DMS114 treated with DMSO at 0.1 percent for 48 hours (cell line): ENCODE measurements at regions not wholly inside any gene's neighbourhood (a gene's known extent, or its start where the extent isn't known, plus 50 kb on each side); places are given as distances from the start of the nearest gene placed in this dataset.

Source experiments
- DNase-seq: peaks from one replicate; lab custom pipeline; 2025; ENCODE audit not compliant: unreplicated experiment; lab: John Stamatoyannopoulos, UW

DNA sequence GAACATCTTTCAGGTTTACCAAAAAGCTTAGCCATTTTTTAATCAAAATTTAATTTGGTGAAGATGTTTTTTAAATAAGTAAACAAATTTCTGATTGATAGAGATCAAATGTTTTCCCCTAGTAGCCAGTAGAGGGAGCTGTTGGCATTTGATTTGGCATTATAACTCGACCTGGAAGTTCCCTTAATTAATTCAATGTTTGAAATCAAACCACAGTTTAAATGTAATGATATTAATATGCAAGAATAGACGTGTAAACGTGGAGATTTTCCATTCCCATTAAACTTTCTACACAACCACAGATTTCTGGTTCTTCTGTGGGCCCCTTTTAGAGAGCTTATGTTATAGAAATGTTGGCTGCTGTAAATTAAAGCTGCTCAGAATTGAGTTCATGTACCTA lies 148.1 kb upstream of the MPDZ start:
- DNase-seq, result no peak

DNA sequence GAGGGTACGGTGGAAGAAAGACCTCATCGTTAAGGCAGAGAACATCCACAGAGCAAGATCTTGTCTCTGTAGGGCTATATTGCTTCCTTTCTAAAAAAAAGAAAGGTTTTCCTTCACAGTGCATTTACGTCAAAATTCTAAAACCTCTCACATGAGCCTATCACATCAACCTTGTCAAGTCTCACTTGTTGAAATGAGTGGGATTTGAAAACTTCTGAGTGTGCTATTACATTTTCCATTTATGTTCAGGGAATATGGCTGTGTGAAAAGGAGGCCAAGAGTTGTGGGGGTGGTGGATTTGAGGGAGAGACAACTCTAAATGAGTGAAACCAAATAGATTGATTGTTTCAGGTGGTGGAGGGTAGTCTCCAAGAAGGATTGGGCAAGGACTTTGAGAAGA lies 147.1 kb upstream of the MPDZ start:
- no peak for DNase-seq

DNA sequence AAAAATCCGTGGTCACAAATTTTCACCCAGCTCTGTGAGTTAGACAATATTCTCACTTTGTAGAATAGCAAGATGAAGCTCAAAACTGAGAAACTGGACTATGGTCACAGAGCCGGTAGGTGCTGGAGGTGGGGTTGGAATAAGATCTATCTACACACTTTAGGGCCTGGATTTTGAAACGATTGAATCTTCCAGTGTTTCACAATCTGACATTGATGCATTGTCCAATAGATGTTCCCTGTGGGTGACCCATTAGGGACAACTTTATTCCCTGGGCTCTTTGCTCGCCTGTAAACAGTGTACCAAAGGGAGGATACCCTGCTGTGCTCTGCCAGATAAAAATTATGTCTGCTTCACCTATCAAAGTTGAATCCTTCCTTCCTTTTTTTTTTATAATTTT lies 145.4 kb upstream of the MPDZ start:
- no peak for DNase-seq

DNA sequence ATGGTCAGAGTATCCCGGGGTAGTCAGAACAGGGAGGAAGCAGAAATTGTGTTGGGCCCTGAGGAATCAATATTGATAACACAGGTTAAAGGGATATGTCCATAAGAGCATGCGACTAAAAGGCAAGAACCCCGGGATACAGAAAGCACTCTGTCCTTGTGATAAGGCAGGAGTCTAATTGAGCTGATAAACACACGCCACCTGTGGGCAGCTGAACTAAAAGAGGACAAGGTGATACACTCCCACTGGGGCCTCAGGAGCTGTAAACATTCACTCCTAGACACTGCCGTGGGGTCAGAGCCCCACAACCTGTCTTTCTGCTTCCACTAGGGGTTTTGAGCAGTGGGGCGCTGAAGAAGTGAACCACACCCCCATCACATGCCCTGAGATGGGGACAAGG lies 144.7 kb upstream of the MPDZ start:
- no peak for DNase-seq

DNA sequence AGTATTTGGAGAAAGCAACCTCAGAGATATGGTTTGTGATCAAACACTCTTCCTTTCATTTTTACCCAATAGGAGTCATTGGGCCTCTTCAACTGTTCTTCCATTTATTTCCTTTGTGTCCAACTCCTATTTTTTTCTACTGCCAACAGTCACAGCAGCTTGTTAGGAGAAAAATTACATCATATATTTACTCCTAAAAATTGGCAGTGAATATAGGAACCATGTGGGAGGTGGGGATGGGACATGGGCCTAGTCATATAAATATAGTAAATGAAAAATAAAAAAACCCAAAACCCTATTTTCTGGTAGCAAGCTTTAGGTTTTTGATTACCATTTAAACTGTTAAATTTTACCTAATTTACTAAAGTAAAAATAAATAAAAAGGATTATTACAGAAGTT lies 134.9 kb upstream of the MPDZ start:
- no peak for DNase-seq

DNA sequence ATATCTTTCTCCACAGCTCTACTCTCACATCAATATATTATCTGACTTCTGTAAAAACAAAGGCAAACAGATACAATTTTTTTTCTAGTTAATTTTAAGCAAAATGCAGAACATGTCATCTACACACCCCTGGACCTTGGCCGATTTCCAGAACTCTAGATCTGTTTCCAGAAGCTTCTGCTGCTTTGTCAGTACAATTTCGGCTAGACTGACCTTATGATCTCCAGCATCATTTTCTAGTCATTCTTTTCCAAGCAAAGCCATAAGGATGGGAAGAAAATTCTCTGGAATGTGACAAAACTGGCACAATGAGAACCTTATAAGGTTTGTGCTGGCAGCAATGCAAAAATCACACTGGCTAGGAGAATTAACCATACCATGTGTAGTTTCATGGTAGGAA lies 132.8 kb upstream of the MPDZ start:
- no peak for DNase-seq

DNA sequence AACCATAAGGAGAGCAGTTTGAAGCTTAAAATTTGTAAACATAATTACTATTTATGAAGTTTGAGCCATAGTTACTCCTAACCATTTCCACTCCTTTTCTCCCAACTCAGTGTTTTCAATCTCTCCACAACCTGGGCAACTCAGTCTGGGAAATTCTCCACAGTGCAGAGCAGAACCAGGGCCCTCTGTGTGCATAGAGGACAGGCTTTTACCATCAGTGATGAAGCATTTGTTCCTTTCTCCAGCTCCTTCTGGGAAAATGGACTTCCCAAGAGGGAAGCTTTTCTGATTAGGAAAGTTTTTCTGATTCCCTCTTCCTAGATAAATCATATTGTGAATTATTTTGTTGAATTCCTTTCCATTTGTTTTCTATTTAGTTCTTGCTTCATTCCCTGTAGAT lies 132.3 kb upstream of the MPDZ start:
- DNase-seq, result no peak

DNA sequence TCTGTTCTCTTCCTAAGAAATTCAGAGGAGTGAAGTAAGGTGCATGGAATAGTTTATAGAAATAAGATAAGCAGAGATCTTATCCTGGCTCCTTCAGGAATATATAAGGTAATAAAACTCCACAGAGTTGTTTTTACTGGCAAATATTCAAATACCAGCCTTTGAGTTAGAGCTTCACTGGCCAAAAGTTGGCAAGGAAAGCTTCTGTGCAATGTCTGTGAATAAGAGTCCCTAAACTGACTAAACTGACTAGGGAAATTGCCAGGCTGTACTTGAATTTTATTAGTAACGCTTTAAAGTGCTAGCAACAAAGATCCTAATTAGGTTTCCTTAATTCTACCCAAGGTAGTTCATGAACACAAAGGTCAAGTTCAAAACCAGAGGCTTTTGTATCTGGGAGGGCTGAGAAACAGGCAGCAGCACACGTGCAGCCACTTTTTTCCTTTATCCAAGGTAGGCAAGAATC lies 131.1 kb upstream of the MPDZ start:
- DNase-seq, result no peak

DNA sequence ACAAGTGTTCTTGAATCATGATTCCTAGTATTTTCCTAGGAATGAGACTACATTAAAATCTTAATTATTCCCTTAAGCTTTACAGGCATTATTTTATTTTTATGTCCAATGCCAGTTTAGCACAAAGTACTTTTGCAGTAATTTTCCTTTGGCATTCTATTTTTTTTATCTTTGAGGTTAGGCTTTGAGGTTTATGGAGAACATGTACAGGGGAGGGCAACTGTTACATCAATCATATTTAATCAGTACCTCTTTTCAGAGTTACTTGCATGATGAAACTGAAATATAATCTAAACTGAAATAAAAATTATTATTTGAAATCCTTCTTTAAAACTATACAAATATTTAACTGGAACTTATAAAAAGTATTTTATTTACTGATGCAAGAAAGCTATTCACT lies 118.2 kb upstream of the MPDZ start:
- no peak for DNase-seq

DNA sequence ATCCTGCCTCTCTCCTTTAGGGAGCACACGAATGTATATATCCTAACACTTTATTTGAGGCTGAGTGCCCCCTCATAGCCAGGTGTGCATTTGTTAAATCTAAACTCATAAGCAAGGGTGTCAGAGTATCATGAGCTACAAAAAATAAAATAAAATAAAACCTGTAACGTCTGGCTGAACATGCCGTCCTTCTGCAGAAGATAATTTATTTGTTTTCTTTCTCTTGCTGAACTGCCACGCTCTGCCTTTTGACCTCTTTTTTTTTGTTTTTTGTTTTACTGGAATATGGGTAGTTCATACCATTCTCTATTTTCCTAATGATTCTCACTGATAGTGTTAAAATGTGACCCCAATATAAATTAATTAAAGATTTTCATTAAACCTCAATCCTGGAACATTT lies 117.7 kb upstream of the MPDZ start:
- DNase-seq, result no peak

DNA sequence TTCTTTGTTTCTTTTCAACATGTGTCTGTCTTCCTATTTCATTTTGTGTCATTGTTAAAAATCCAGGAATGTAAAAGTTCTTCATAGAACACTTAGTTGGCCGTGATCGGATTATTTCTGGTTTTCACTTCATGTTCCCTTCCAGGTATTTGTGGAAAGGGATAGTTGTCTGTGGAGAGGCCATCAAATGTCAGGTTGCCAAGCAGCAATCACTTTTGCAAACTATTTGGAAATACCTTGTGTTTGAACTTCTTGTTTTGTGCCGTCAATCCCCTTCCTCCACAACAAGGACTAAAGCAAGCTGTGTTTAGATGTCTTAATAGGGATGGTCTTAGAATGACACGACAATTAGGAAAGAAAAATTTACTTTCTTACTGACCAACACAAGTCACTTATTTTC lies 116.9 kb upstream of the MPDZ start:
- no peak for DNase-seq

DNA sequence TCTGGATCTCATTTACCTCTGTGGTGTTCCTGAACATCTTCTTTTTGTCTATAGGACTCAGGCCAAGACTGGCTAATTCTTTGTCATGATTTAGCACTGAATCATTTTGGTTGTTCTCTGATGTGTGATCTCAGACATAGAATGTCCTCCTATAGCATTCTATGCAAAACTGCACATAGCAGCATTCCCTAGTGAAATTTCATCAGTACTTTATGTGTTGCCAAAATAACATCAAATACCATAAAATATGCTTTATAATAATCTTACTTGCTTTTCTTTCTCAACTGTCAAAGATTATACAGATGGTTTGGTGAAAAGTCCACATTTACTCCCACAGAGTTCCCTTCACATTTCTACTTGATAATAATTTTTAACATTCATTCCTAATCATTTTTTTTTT lies 115.7 kb upstream of the MPDZ start:
- DNase-seq, result no peak

DNA sequence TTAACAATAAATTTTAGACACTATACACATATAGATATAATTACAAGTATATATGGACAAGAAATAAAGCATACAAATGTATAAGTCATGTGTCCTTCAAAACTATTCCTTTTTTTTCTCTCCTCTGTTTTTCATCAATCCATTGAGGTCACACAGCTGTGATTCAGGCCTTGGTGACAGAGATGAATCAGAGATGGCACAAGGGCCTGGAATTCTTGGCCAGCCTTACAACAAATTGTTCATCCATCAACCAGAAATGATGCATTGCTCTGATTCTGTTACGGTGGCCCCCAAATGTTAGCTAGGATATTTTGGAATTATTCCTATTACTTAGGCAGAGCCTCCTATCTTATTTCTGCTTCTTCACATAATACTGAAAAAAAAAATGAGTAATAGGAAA lies 108.7 kb upstream of the MPDZ start:
- no peak for DNase-seq

DNA sequence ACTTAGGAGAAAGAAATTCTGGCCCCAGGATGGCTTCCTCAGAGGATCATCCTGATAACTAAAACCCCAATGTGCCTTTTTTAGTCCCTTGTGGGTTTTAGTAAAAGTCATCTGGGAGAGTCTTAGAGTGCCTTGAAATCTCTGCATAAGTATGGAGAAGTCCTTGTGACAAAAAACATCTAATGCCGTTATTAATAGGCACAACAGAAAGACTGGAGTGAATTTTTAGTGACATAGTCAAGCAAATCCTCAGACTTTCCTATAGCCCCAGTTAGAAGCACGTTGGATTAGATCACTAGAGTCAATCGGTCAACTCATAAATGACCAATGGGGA lies 108.2 kb upstream of the MPDZ start:
- no peak for DNase-seq

DNA sequence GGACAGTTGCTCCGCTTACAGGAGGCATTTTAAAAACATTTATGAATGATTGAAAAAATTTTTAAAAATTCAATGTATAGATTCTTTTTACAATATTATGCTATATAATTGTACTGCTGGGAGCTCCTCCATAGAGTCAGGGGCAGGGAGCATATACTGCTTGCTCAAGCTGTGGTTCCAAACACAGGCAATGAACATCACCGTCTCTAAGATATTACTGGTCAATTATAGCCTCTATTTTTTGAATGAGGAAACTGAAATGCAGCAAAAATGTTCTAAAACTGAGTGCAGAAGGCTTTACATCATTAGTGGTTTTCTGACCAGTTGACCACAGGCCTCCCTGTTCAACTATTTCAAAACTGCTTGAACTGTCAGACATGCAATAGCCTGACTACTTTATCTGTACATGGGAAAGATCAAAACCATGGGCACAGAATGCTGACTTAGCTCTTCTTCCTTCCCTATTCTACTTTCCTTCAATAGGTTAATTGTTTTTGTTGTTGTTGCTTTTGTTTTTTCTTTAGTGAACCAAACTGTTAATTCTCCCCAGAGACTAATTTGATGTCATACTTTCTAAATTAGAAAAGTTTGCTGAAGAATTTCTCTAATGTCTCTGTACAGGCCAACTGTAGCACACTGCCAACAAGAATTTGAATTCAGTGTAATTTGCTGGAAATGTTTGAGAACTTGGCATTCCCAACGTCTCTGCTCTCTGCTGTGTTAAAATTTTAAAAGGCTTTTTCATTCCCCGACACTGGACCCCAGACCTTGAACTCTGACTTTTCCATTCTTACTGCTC lies 107.6 kb upstream of the MPDZ start:
- no peak for DNase-seq

DNA sequence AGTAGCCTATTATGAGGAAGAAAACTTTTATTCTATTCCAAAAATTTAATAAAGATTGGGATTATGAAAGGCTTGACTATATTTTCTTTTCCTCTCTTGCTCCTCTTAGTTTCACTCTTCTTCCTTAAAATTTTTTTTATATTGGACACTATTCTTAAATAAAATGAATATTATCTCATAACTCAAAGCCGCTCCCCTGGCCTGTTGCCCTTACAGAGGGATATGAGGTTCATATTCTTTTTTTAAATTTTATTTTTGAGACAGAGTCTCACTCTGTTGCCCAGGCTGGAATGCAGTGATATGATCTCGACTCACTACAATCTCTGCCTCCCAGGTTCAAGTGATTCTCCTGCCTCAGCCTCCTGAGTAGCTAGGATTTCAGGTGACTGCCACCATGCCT lies 106.8 kb upstream of the MPDZ start:
- no peak for DNase-seq

DNA sequence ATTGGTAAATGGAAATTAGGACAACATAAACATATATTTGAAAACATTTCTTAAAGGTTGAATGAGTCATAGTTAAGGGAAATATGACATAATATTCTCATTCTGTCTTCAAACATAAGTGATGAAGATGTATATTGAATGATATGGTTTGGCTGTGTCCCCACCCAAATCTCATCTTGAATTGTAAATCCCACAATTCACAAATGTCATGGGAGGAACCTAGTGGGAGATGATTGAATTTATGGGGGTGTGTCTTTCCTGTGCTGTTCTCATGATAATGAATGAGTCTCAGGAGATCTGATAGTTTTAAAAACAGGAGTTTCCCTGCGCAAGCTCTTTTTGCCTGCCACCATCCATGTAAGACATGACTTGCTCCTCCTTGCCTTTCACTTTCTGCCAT lies 104.4 kb upstream of the MPDZ start:
- no peak for DNase-seq

DNA sequence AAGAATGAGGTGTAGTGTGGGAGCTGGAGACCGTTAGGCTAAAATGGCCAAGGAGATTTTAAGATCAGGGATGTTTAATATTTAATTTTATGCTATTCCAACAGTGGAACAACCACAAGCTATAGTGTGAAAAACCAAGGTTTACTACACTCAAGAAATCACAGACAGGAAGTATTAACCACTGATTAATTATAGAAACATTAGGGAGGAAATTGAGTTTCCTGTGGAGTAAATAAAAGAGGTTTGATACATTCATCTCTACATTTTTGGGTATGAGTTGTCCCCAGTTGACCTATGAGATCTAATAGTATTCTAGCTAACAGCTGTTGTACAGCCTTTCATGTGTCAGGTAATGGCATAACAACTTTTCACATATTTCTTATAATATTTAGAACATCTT lies 103.7 kb upstream of the MPDZ start:
- DNase-seq, result no peak

DNA sequence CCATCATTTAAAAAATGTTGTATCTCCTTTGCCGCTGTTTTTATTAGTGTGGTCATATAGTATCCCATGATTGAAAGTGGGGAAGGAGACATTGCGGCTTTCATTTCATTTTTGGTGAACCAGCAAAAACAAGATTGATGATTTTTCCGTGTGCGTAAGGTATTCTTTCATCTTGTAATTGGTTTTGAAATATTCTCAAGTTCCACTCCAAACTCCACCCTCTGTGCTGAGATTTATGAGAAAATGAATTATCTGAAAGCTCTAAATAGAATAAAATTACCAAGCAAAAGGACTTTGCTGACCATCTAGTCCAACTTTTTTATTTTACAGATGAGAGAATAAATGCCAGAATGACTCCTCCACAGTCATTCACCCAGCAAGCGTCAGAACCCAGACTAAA lies 103.1 kb upstream of the MPDZ start:
- no peak for DNase-seq

DNA sequence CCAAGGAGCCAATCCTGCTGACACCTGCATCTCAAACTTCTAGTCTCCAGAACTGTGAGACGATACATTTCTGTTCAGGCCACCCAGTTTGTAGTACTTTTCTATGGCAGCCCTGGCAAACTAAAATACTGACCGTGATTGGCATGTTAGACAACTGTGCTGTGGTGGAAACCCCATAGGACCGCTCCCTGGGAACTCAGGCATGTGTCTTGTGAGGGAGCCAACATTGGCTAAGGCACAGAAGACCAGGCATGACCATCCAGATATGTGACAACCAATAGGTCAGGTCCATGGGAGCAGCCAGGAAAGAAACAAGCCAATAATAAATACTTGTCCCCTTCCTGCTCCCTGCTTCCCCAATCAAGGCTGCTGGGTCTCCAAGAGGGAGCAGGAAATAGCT lies 101.4 kb upstream of the MPDZ start:
- DNase-seq, result no peak

DNA sequence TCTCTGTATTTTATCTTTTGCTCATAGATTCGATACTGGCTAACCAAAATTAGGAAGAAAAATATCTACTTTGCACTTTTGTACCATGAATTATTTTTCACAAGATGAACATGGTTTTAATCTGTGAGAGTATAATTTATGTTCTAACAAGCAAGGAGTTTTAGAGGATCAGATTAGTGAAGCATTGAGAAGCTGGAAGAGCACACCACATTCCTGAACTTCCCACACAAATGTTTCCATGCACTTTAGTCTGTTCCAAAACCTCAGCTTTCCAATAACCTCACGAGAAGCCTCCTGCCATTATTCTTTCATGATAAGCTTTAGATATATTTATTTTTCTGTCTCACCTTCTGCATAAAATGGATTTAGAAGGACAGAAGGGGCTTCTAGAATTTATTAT lies 98.7 kb upstream of the MPDZ start:
- no peak for DNase-seq

DNA sequence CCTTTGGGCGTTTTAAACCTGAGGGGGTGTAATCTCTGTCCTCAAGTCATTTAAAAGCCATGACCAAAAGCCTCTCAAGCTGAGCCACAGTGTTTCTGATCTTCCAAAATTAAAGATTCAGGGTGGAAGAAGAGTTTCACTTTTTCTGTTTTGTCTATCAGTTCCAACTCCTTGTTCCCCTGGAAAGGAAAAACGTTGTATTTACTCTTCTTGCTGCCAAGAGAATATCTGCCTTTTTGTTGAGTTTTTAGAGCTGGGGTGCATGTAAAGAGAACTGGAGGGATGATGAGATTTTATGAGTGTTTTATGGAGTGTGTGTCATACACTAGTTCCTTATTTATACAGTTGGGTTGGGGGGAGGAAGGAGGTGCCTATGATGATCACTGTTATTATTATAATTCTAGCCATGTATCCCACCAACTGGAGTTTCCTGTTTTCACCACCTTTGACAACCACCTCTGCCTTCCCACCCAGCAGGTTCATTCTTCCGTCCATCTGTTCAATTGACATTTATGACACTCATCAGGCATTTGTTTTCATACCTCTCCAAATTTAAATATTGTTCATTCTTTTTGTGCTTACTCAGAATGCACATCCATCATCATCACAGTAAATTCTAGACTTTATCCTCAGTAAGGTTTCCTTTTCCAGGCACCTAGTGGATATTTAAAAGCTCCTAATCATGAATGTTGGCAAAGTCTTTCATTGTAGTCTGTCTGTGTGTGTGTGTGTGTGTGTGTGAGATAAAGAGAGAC lies 97.9 kb upstream of the MPDZ start:
- DNase-seq, result no peak

DNA sequence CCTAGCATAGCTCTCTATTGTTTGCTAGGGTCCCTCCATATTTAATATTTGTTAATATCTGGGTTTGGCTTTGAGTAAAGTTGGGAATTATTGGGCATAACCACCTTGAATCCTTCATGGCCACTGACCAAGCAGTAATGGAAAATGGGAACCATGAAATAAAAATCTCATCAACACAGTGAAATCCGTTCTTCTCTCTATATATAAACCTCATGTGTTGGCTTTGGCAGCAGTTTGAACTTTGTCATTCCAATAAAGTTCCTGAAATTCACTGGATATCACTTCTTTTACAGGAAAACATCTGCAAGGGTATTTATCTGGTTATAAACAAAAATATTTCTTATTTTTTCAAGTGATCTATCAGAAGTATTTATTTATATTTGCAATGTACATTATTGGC lies 93.0 kb upstream of the MPDZ start:
- no peak for DNase-seq
